Nucleus accumbens (tissue), 56 donors: ENCODE measurements at regions not wholly inside any gene's neighbourhood (a gene's known extent, or its start where the extent isn't known, plus 50 kb on each side); places are given as distances from the start of the nearest gene placed in this dataset.

ENCODE experiments used
- DNase-seq, 56 donors: peaks; one replicate each; lab custom pipeline; 2025; lab: John Stamatoyannopoulos, UW

DNA sequence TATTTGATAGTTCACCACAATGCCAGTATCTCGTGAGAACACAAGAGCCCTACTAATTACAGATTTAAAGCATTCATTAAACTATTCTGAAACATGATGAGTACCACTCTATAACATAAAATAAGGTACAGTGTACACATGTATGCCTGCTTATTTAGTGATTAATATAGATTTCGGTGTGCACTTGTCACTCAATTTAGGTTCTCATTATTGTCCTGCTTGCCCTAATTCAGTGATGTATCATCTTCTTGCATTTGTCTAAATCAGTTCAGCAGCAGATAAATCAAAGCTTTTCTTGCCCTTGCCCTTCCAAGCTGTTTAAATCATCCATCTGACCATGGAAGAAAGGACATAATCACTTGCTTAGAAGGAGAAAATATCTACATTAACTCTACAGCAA, 359.7 kb downstream of the GXYLT1 start:
- no peak for DNase-seq

GRCh38 chr12:41778934-41779333, 365.7 kb downstream of the GXYLT1 start:
- no peak for DNase-seq

- DNase-seq: no peak
Measured at GRCh38 chr12:41777064-41777790, 367.4 kb downstream of the GXYLT1 start.

DNA sequence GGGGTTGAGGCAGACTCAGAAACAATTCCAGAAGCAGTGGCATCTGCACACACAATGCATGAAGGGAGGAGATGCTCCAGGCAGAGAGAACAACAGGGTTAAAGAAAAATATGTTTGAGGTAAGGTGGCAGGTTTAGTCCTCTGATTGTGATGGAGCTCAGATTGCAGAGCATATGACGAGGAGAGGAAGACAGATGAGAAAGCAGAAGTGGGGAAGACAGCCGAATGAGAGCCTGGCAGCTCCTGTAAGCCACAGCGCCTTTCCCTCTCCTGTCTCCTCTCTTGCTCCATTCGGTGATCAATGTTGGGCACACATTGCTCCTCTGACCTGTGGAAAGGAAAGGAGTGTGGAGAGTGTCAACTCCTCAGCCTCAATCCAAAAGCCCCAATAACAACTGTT, 372.2 kb downstream of the GXYLT1 start:
- DNase-seq: no peak

- DNase-seq: no peak
Measured at GRCh38 chr12:41769810-41770209, 374.9 kb downstream of the GXYLT1 start.

DNA sequence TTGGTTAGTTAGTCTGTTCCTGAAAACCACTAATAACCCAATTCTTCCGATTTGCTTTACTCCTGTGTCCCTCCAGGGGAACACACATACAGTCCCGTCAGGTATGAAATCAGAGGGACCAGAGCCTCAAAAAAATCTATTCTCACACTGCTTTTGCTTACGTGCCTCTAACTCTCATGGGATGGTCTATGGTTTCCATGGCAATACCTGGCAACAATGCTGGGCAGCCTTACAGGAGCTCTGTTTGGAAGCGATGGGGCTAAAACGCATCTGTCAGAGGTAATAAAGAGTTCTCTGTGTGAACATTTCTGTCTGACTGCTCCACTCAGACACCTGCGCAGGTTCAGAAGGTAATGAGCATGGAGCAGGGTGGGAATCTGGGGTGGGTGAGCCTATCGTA, 376.2 kb downstream of the GXYLT1 start:
- DNase-seq: no peak

- DNase-seq: no peak
Measured at GRCh38 chr12:41762691-41763090, 382.0 kb downstream of the GXYLT1 start.

GRCh38 chr12:41745593-41745992, 399.1 kb downstream of the GXYLT1 start:
- no peak for DNase-seq

DNA sequence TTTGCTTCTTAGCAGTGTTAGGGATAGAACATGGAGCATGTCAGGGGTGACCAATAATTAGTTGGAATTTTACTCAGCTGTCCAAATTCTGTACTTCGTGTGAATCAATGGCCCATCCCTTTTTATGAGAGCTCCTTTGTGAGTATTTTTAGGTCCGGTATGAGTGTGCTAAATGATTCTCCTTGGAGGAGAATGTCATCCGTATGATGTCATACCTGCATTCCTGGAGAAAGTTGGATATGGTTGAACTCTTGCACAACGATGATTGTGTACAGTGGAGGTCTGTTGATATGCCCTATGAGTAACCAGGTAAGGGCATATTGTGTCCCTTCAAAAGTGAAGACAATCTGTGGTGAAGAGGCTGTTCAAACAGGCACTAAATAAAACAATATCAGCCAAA, 400.8 kb downstream of the GXYLT1 start:
- DNase-seq: no peak

- no peak for DNase-seq
Measured at GRCh38 chr12:41739066-41739465, 405.6 kb downstream of the GXYLT1 start.

DNA sequence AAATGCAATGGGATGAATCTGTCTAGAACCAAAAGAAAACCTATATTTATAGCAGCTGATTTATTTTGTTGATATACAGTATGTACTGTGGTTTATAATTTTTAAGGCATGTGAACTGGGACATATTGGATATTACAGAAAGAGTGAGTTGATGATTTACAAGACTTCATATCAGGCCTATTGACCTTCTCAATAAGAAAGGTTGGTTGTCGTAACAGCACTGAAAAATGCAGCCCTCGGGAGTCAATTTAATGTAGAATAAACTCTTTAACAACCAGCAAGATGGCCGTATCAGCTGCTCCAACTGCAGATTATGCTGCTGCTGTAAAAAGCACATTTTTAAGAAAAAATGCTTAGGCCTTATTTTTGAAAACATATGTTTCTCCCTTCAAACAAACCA, 407.3 kb downstream of the GXYLT1 start:
- DNase-seq: no peak

DNA sequence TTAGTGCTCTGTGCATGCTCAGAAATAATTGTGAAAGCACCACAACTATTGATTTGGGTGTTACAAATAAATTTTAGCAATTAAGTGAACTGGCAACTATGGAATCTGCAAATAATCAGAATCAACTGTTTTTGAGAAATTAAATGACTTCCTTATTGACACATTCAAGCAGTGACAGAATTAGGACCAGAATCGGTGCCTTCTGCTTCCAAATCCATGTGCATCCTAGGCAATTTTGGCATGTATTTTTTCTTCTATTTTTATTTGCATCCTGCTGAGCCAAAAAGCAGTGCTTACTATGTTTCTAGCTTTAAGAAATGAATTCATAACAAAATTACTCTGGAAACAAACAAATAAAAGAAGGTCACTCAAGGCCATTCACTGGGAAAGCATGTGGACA, 408.2 kb downstream of the GXYLT1 start:
- no peak for DNase-seq

- DNase-seq: no peak
Measured at GRCh38 chr12:41731691-41732090, 413.0 kb downstream of the GXYLT1 start.

- no peak for DNase-seq
Measured at GRCh38 chr12:41731061-41731460, 413.6 kb downstream of the GXYLT1 start.

- no peak for DNase-seq
Measured at GRCh38 chr12:41724216-41724615, 420.5 kb downstream of the GXYLT1 start.

- DNase-seq: no peak
Measured at GRCh38 chr12:41719214-41719613, 425.5 kb downstream of the GXYLT1 start.

DNA sequence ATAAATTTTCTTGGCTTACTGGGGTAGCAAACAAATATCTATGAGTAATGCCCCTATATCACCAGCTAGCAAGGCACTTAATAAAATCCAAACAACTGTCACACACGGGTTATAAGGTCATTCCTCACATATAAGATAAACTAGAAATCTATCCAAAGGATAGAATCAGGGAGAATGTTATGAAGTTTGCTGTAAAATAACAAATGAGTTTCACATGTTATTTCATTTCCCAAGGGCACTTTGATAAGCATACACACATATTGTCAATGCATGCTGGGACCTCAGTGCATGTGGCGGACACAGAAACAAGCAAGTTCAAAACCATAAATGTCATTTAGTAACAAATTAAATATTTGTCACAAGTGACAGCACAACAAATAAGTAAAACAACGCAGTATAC, 429.4 kb downstream of the GXYLT1 start:
- no peak for DNase-seq

DNA sequence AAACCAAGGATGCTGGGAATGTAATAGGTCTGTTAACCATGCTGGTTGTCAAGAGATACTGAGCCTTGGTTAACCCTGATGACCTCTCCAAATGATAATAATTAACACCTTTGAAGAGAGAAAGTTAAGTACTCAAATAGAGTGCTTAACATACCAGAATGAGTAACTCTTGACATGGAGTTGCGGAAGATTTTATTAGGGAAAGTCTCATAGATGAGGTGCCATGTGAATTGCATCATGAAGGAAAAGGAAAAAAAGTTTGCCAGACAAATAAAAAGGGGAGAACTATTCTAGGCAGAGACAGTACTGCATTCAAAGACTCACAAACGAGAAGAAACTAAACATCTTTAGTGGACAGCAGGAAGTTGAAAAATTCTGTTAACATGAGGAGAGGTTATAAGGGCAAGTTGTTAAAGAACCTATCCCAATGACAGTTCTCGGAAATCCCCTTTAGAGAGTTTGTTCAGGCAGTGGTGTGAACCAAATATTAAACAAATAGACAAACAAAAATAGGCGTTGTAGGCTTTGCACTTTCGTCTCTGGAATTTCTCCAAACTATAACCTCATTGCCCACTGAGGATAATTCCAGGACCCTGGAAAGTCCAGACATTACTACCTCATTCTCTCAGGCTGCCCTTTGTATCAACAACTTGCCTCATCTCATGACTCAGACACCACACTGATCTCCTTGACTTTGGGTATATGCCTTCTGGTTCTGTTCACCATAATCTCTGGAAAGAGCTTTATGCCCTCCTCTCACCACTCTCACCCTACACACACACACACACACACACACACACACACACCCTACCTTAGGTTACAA, 435.0 kb downstream of the GXYLT1 start:
- DNase-seq: no peak

DNA sequence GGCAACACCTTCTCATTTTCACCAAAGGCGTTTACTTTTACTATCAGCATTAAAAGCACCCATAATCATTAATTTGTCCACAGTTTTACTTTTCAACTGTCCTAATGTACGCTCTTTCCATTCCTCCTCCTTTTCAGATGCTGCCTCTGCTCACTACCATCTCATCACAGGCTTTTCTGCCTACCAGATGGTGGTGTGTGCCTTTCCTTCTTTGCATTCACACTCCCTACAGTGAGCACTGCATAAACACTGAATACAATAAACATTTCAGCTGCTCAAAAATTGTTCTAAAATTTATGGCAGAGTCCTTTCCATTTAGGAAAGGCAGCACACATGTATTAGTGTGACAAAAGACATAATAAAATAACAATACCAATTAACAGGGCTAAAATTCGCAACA, 435.7 kb downstream of the GXYLT1 start:
- DNase-seq: no peak

DNA sequence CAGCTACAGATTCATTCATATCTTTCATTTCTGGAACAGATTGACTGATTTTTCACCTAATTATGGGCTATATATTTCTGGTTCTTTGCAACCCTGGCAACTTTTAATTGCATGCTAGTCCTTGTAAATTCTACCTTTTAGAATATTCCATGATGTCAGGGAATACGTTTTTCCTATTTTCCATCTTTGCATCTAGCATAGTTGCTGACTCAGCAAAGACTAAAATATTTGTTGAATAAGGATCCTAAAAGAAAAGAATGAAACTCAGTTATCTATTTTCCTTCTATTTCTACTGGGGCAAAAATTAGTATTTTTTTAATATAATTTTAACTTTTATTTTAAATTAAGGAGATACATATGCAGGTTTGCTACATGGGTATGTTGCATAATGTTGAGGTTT, 438.3 kb downstream of the GXYLT1 start:
- DNase-seq: no peak

DNA sequence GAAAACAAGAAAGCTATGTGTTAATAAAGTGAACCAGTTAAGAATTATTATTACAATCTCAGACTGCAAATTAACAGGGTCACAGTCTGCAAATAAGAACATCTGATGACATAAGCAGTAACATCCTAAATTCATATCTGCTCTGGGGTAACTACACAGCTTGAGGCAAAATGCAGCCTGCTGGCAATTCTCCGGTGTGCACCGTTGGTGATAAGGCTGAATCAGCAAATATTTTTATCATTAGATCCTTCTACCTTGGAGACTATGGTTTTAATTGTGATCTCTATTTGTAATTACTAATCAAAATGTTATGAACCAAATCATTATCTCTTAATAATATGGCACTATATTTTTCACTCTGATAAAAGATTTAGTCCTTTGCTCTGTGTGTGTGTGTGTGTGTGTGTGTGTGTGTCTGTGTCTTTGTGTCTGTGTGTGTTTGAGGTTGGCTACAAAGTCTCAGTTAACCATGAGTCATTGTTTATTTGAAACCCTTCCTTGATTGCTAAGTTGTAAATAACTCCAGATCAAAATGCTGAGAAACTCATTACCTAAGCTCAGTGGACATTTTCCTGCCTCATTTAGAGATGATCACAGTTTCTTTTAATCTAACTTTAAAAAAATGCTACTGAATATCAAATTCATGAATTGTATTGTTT, 442.6 kb downstream of the GXYLT1 start:
- DNase-seq: no peak

- no peak for DNase-seq
Measured at GRCh38 chr12:41700940-41701339, 443.7 kb downstream of the GXYLT1 start.
